IMR-90 (cell line): ENCODE measurements at regions not wholly inside any gene's neighbourhood (a gene's known extent, or its start where the extent isn't known, plus 50 kb on each side); places are given as distances from the start of the nearest gene placed in this dataset.

Experiments
- ATAC-seq: fragments of 200-7000 bp; cut with Tn5 transposase; 2 replicates; pipeline ENCODE4 v1.9.1; 2020; ENCODE audit warnings: low read depth, mild to moderate bottlenecking, moderate library complexity
- BruUV-seq: library from RNA; stranded (reverse); fragments of 400-500 nt; replicated peaks from 2 replicates; lab custom pipeline; 2021; lab: Mats Ljungman, UMichigan
- CTCF ChIA-PET: fragments of 300-600 bp; formaldehyde crosslinking; extraction: SDS; loops from one replicate; lab custom pipeline; 2021; ENCODE audit warnings: antibody characterized with exemption; lab: Yijun Ruan, JAX
- POLR2A ChIA-PET: fragments of 300-600 bp; sonication (Branson Sonifier 250); formaldehyde crosslinking; loops from one replicate; lab custom pipeline; 2022; ENCODE audit warnings: antibody characterized with exemption; ENCODE audit not compliant: unreplicated experiment; lab: Charles Lee
- DNase-seq: peaks from one replicate; pipeline ENCODE4 v3.0.0; 2013
- H2AFZ ChIP-seq: replicated peaks from 2 replicates; pipeline ENCODE3; 2013; ENCODE audit warnings: low read length, mild to moderate bottlenecking; ENCODE audit not compliant: poor library complexity
- H2AK5ac ChIP-seq: 2 replicates; pipeline ENCODE4 v1.6.1; 2013; ENCODE audit warnings: low read depth, low read length, inconsistent platforms
- H2AK9ac ChIP-seq: replicated peaks from 2 replicates; pipeline ENCODE3; 2013; ENCODE audit warnings: mild to moderate bottlenecking, low read depth, low read length, moderate library complexity; ENCODE audit not compliant: poor library complexity
- H2BK120ac ChIP-seq: 2 replicates; pipeline ENCODE4 v1.6.1; 2013; ENCODE audit warnings: low read depth, low read length, inconsistent platforms
- H2BK15ac ChIP-seq: 3 replicates; pipeline ENCODE4 v1.6.1; 2013; ENCODE audit warnings: low read depth, low read length, inconsistent platforms
- H2BK20ac ChIP-seq: 2 replicates; pipeline ENCODE4 v1.6.1; 2013; ENCODE audit warnings: low read depth, mild to moderate bottlenecking, inconsistent platforms, low read length, moderate library complexity
- H2BK5ac ChIP-seq: 2 replicates; pipeline ENCODE4 v1.6.1; 2013; ENCODE audit warnings: mild to moderate bottlenecking, low read depth, low read length, inconsistent platforms; ENCODE audit not compliant: poor library complexity, severe bottlenecking
- H3K14ac ChIP-seq: replicated peaks from 2 replicates; pipeline ENCODE4 v1.6.1; 2013; ENCODE audit warnings: low read depth, low read length, inconsistent platforms
- H3K18ac ChIP-seq: 2 replicates; pipeline ENCODE4 v1.6.1; 2013; ENCODE audit warnings: low read depth, low read length, control low read depth
- H3K23ac ChIP-seq: 2 replicates; pipeline ENCODE4 v1.6.1; 2013; ENCODE audit warnings: low read depth, low read length, inconsistent platforms
- H3K27ac ChIP-seq: 2 replicates; pipeline ENCODE4 v1.5.1; 2013; ENCODE audit warnings: mild to moderate bottlenecking, control low read depth, low read length; ENCODE audit not compliant: insufficient read depth
- H3K27me3 ChIP-seq: 2 replicates; pipeline ENCODE4 v1.6.1; 2013; ENCODE audit warnings: low read length; ENCODE audit not compliant: control insufficient read depth, insufficient read depth
- H3K36me3 ChIP-seq: 2 replicates; pipeline ENCODE4 v1.6.1; 2013; ENCODE audit warnings: low read length, mixed read lengths; ENCODE audit not compliant: control insufficient read depth, insufficient read depth
- H3K4ac ChIP-seq: 2 replicates; pipeline ENCODE4 v1.6.1; 2013; ENCODE audit warnings: low read depth, low read length, inconsistent platforms
- H3K4me1 ChIP-seq: 2 replicates; pipeline ENCODE4 v1.6.1; 2013; ENCODE audit warnings: low read length, mixed read lengths; ENCODE audit not compliant: control insufficient read depth, insufficient read depth
- H3K4me2 ChIP-seq: 2 replicates; pipeline ENCODE4 v1.6.1; 2013; ENCODE audit warnings: low read depth, mild to moderate bottlenecking, control low read depth, low read length, moderate library complexity
- H3K4me3 ChIP-seq: 2 replicates; pipeline ENCODE4 v1.5.1; 2013; ENCODE audit warnings: low read depth, mild to moderate bottlenecking, control low read depth, low read length, moderate library complexity; ENCODE audit not compliant: insufficient read depth
- H3K56ac ChIP-seq: 2 replicates; pipeline ENCODE4 v1.6.1; 2013; ENCODE audit warnings: low read length, inconsistent platforms; ENCODE audit not compliant: insufficient read depth; ENCODE audit errors: extremely low read depth
- H3K79me1 ChIP-seq, 2 experiments: 2 replicates each; pipeline ENCODE4 v1.6.1; 2013; ENCODE audit warnings: low read length in 2 of 2, inconsistent platforms in 1 of 2, low read depth in 1 of 2
- H3K9ac ChIP-seq: 2 replicates; pipeline ENCODE4 v1.6.1; 2013; ENCODE audit warnings: low read depth, low read length, control low read depth
- H3K9me1 ChIP-seq: 2 replicates; pipeline ENCODE4 v1.6.1; 2013; ENCODE audit warnings: low read length, inconsistent platforms; ENCODE audit not compliant: insufficient read depth
- H3K9me3 ChIP-seq: 2 replicates; pipeline ENCODE4 v1.6.1; 2013; ENCODE audit warnings: low read length; ENCODE audit not compliant: control insufficient read depth, insufficient read depth
- H4K20me1 ChIP-seq: 2 replicates; pipeline ENCODE4 v1.6.1; 2013; ENCODE audit warnings: low read length, inconsistent platforms; ENCODE audit not compliant: insufficient read depth
- H4K5ac ChIP-seq: 2 replicates; pipeline ENCODE4 v1.6.1; 2013; ENCODE audit warnings: mild to moderate bottlenecking, low read depth, low read length, control low read depth
- H4K8ac ChIP-seq, 2 experiments: 2 replicates each; pipeline ENCODE4 v1.6.1; 2013; ENCODE audit warnings: low read depth in 2 of 2, low read length in 2 of 2, control low read depth in 1 of 2, inconsistent platforms in 1 of 2
- H4K91ac ChIP-seq: 2 replicates; pipeline ENCODE4 v1.6.1; 2013; ENCODE audit warnings: low read depth, low read length, inconsistent platforms; ENCODE audit not compliant: insufficient read depth
- BHLHE40 ChIP-seq: fragments of 150-350 bp; IDR thresholded peaks from 2 replicates; pipeline ENCODE4 v1.6.1; 2016; ENCODE audit warnings: mild to moderate bottlenecking, low read depth, low read length
- CEBPB ChIP-seq: IDR thresholded peaks from 2 replicates; pipeline ENCODE4 v1.6.1; 2012; ENCODE audit warnings: low read depth, low read length, improper control_type of control experiment
- CHD1 ChIP-seq: IDR thresholded peaks from 2 replicates; pipeline ENCODE4 v1.6.1; 2012; ENCODE audit warnings: low read depth, low read length, improper control_type of control experiment
- CTCF ChIP-seq: conservative IDR thresholded peaks from 2 replicates; pipeline ENCODE4 v1.5.1; 2012; ENCODE audit warnings: mild to moderate bottlenecking, low read depth, low read length, improper control_type of control experiment
- ELK1 ChIP-seq: fragments of 150-350 bp; IDR thresholded peaks from 2 replicates; pipeline ENCODE4 v1.6.1; 2016; ENCODE audit warnings: low read depth, mild to moderate bottlenecking, low read length, moderate library complexity, borderline replicate concordance
- MXI1 ChIP-seq: IDR thresholded peaks from 2 replicates; pipeline ENCODE4 v1.6.1; 2012; ENCODE audit warnings: low read depth, mild to moderate bottlenecking, low read length, moderate library complexity, borderline replicate concordance
- NFE2L2 ChIP-seq: fragments of 150-350 bp; IDR thresholded peaks from 2 replicates; pipeline ENCODE4 v1.6.1; 2016; ENCODE audit warnings: low read depth, mild to moderate bottlenecking, low read length
- POLR2A ChIP-seq: IDR thresholded peaks from 2 replicates; pipeline ENCODE4 v1.6.1; 2012; ENCODE audit warnings: mild to moderate bottlenecking, low read depth, low read length
- RAD21 ChIP-seq: IDR thresholded peaks from 2 replicates; pipeline ENCODE4 v1.6.1; 2012; ENCODE audit warnings: low read length, improper control_type of control experiment
- RCOR1 ChIP-seq: IDR thresholded peaks from 2 replicates; pipeline ENCODE4 v1.6.1; 2012; ENCODE audit warnings: mild to moderate bottlenecking, low read length, improper control_type of control experiment; ENCODE audit not compliant: insufficient replicate concordance
- RFX5 ChIP-seq: IDR thresholded peaks from 2 replicates; pipeline ENCODE4 v1.8.0; 2012; ENCODE audit warnings: low read depth, mild to moderate bottlenecking, low read length, moderate library complexity
- SMC3 ChIP-seq: fragments of 150-350 bp; IDR thresholded peaks from 2 replicates; pipeline ENCODE4 v1.6.1; 2016; ENCODE audit warnings: low read depth, mild to moderate bottlenecking, antibody characterized with exemption, low read length, moderate library complexity
- USF2 ChIP-seq: fragments of 150-350 bp; IDR thresholded peaks from 2 replicates; pipeline ENCODE4 v1.6.1; 2017; ENCODE audit warnings: mild to moderate bottlenecking, antibody characterized with exemption, low read length, low read depth
- WGBS, 2 experiments: methylation state at CpG; one replicate each; pipeline versions ENCODE4 v1.1.5 to v1.1.7; 2013; ENCODE audit warnings: missing lambda C conversion rate in 2 of 2; ENCODE audit not compliant: insufficient read length in 1 of 2; ENCODE audit errors: extremely low coverage in 2 of 2; 5-methylcytosine and 5-hydroxymethylcytosine counted together
- dilution Hi-C: fragments of 300-500 bp; cut with HindIII; formaldehyde crosslinking; loops from one replicate; pipeline ENCODE4 v1.14.3; 2018; ENCODE audit warnings: low sequenced_read_pairs; ENCODE audit not compliant: unreplicated experiment
- in situ Hi-C: fragments of 300-500 bp; cut with MboI; formaldehyde crosslinking; loops from 3 replicates; pipeline ENCODE4 v1.14.3; 2019; ENCODE audit warnings: low sequenced_read_pairs, inconsistent platforms, mixed read lengths
- intact Hi-C: fragments of 100-400 bp; cut with micrococcal nuclease; formaldehyde crosslinking; loops from 2 replicates; pipeline ENCODE4 v1.10.0; 2022

GRCh38 chr18:73748731-73749130 lies 398.9 kb downstream of the FBXO15 start:
- no peak overlapping the region for H3K27ac ChIP-seq
- H2BK15ac ChIP-seq, result no peak overlapping the region
- no TSS peak for BruUV-seq
- ChIA-PET POLR2A (no interaction called here), CTCF (interaction anchor here (0.6 kb wide), 1 partner anchor 366 kb away, joined by 4 read pairs; no protein-coding TSS in a partner anchor)
- no CpG with 5 or more reads among the region's 4 CpGs for WGBS, 2 experiments
- H3K36me3 ChIP-seq, result no peaks in the 10 kb centered on the region
- DNase-seq (no peak), ATAC-seq (no peak)
- peak overlapping the region; percentile 49; the same call in 1 of the 2 replicates for H2BK20ac ChIP-seq
- no peak overlapping the region for H2BK120ac ChIP-seq
- H3K79me1 ChIP-seq, result no peaks in the 10 kb centered on the region
- H3K4me1 ChIP-seq, result peaks cover 5% of the 10 kb centered on the region; the same call in 1 of the 2 replicates
- in situ Hi-C loops (no loop called here), intact Hi-C loops (no loop called here), dilution Hi-C loops (no loop called here)
- TF ChIP-seq BHLHE40, result no peak
- no peak for TF ChIP-seq NFE2L2
- TF ChIP-seq POLR2A, result no peak
- TF ChIP-seq CEBPB, result no peak
- no peak for TF ChIP-seq ELK1
- TF ChIP-seq CTCF, result no peak
- TF ChIP-seq RFX5, result no peak
- TF ChIP-seq MXI1, result no peak
- no peak for TF ChIP-seq CHD1
- TF ChIP-seq USF2, result no peak
- TF ChIP-seq RAD21, result no peak
- no peak for TF ChIP-seq RCOR1
- no peak for TF ChIP-seq SMC3
- no peak overlapping the region for H4K5ac ChIP-seq
- H3K56ac ChIP-seq, result no peak overlapping the region
- H4K8ac ChIP-seq, result no peak overlapping the region
- no peak overlapping the region for H3K18ac ChIP-seq
- H2BK5ac ChIP-seq, result no peak overlapping the region
- H3K9me1 ChIP-seq, result peaks cover 7% of the 10 kb centered on the region; the same call in 1 of the 2 replicates
- H3K14ac ChIP-seq, result no peak overlapping the region
- no peak overlapping the region for H3K4me3 ChIP-seq
- H2AFZ ChIP-seq, result no peak overlapping the region
- H4K91ac ChIP-seq, result no peak overlapping the region
- H3K9ac ChIP-seq, result no peak overlapping the region
- H3K27me3 ChIP-seq, result no peaks in the 10 kb centered on the region
- no peak overlapping the region for H3K4me2 ChIP-seq
- H2AK5ac ChIP-seq, result no peak overlapping the region
- H3K9me3 ChIP-seq, result no peaks in the 10 kb centered on the region
- no peak overlapping the region for H2AK9ac ChIP-seq
- no peak overlapping the region for H3K23ac ChIP-seq
- no peak overlapping the region for H3K4ac ChIP-seq
- H4K20me1 ChIP-seq, result no peaks in the 10 kb centered on the region
